Osteoblast (primary cell): ENCODE measurements at regions not wholly inside any gene's neighbourhood (a gene's known extent, or its start where the extent isn't known, plus 50 kb on each side); places are given as distances from the start of the nearest gene placed in this dataset.

Source experiments
- DNase-seq: peaks from one replicate; pipeline ENCODE4 v3.0.0; 2011; ENCODE audit warnings: low spot score, mixed read lengths; ENCODE audit not compliant: insufficient read length; ENCODE audit errors: missing footprints
- H2AFZ ChIP-seq: 2 replicates; pipeline ENCODE4 v1.6.0; 2011; ENCODE audit warnings: mild to moderate bottlenecking, low read length
- H3K27ac ChIP-seq: 2 replicates; pipeline ENCODE4 v1.5.1; 2011; ENCODE audit warnings: mild to moderate bottlenecking, low read depth, low read length, moderate library complexity
- H3K27me3 ChIP-seq: 2 replicates; pipeline ENCODE4 v1.6.0; 2012; ENCODE audit warnings: mild to moderate bottlenecking, control low read depth, inconsistent platforms, low read length, moderate library complexity; ENCODE audit not compliant: insufficient read depth
- H3K36me3 ChIP-seq: 2 replicates; pipeline ENCODE4 v1.5.1; 2011; ENCODE audit warnings: mild to moderate bottlenecking, low read length, control low read depth, moderate library complexity; ENCODE audit not compliant: insufficient read depth
- H3K4me1 ChIP-seq: 2 replicates; pipeline ENCODE4 v1.5.1; 2011; ENCODE audit warnings: mild to moderate bottlenecking, low read length, control low read depth, moderate library complexity; ENCODE audit not compliant: insufficient read depth
- H3K4me2 ChIP-seq: 2 replicates; pipeline ENCODE4 v1.6.0; 2011; ENCODE audit warnings: mild to moderate bottlenecking, low read length; ENCODE audit not compliant: insufficient read depth
- H3K4me3 ChIP-seq: fragments of 200-600 bp; sonication (generic); 3 replicates; pipeline ENCODE4 v1.5.1; 2012; ENCODE audit warnings: mild to moderate bottlenecking, low read length, inconsistent platforms; ENCODE audit not compliant: insufficient read depth
- H3K79me2 ChIP-seq: 2 replicates; pipeline ENCODE4 v1.6.0; 2012; ENCODE audit warnings: mild to moderate bottlenecking, low read length, control low read depth, inconsistent platforms; ENCODE audit not compliant: insufficient read depth
- H3K9me3 ChIP-seq: 2 replicates; pipeline ENCODE4 v1.5.1; 2011; ENCODE audit warnings: low read depth, low read length, control low read depth
- H4K20me1 ChIP-seq: 2 replicates; pipeline ENCODE4 v1.6.0; 2012; ENCODE audit warnings: mild to moderate bottlenecking, low read length, control low read depth; ENCODE audit not compliant: insufficient read depth
- CTCF ChIP-seq: IDR thresholded peaks from 2 replicates; pipeline ENCODE4 v1.5.1; 2011; ENCODE audit warnings: mild to moderate bottlenecking, low read depth, low read length, moderate library complexity; ENCODE audit errors: extremely low read depth

GRCh38 chr2:238517209-238517608 lies 90.5 kb downstream of the ASB1 start:
- H3K9me3 ChIP-seq = peaks cover 2% of the 10 kb centered on the region
- no peaks in the 10 kb centered on the region for H3K27me3 ChIP-seq
- peaks cover 13% of the 10 kb centered on the region for H3K79me2 ChIP-seq
- H3K27ac ChIP-seq = peak overlapping the region; percentile 27
- no peak overlapping the region for H3K4me2 ChIP-seq
- H3K4me1 ChIP-seq = peaks cover 15% of the 10 kb centered on the region
- no peaks in the 10 kb centered on the region for H4K20me1 ChIP-seq
- H2AFZ ChIP-seq = no peak overlapping the region
- TF ChIP-seq CTCF = no peak
- H3K36me3 ChIP-seq = no peaks in the 10 kb centered on the region
- H3K4me3 ChIP-seq = no peak overlapping the region
- no peak for DNase-seq

- peak; percentile 26 for TF ChIP-seq CTCF
- H3K9me3 ChIP-seq = peaks cover 2% of the 10 kb centered on the region
- peak overlapping the region; percentile 86 for H3K27ac ChIP-seq
- H3K4me3 ChIP-seq = peak overlapping the region; percentile 14
- H3K4me1 ChIP-seq = peaks cover 15% of the 10 kb centered on the region
- peak overlapping the region; percentile 52 for H3K4me2 ChIP-seq
- peak overlapping the region; percentile 32 for H2AFZ ChIP-seq
- H4K20me1 ChIP-seq = no peaks in the 10 kb centered on the region
- peak; percentile 96 for DNase-seq
- no peaks in the 10 kb centered on the region for H3K27me3 ChIP-seq
- H3K36me3 ChIP-seq = no peaks in the 10 kb centered on the region
- peaks cover 13% of the 10 kb centered on the region for H3K79me2 ChIP-seq
Measured at GRCh38 chr2:238518172-238518820, 91.6 kb downstream of the ASB1 start.

- H2AFZ ChIP-seq = no peak overlapping the region
- H3K79me2 ChIP-seq = peaks cover 13% of the 10 kb centered on the region
- H3K9me3 ChIP-seq = peaks cover 2% of the 10 kb centered on the region
- no peaks in the 10 kb centered on the region for H3K27me3 ChIP-seq
- peak overlapping the region; percentile 86 for H3K27ac ChIP-seq
- peak overlapping the region; percentile 14 for H3K4me3 ChIP-seq
- peak; percentile 83 for DNase-seq
- H4K20me1 ChIP-seq = no peaks in the 10 kb centered on the region
- H3K36me3 ChIP-seq = no peaks in the 10 kb centered on the region
- H3K4me2 ChIP-seq = peak overlapping the region; percentile 52
- H3K4me1 ChIP-seq = peaks cover 15% of the 10 kb centered on the region
- no peak for TF ChIP-seq CTCF
Measured at GRCh38 chr2:238518821-238519186, 92.1 kb downstream of the ASB1 start.

- H3K79me2 ChIP-seq = peaks cover 13% of the 10 kb centered on the region
- no peaks in the 10 kb centered on the region for H3K27me3 ChIP-seq
- peaks cover 15% of the 10 kb centered on the region for H3K4me1 ChIP-seq
- no peak overlapping the region for H3K4me3 ChIP-seq
- H2AFZ ChIP-seq = no peak overlapping the region
- DNase-seq = no peak
- H3K4me2 ChIP-seq = no peak overlapping the region
- TF ChIP-seq CTCF = no peak
- H3K27ac ChIP-seq = no peak overlapping the region
- H4K20me1 ChIP-seq = no peaks in the 10 kb centered on the region
- peaks cover 2% of the 10 kb centered on the region for H3K9me3 ChIP-seq
- H3K36me3 ChIP-seq = no peaks in the 10 kb centered on the region
Measured at GRCh38 chr2:238520359-238520886, 93.7 kb downstream of the ASB1 start.
